Ureter (tissue), 1 donor: ENCODE measurements at regions not wholly inside any gene's neighbourhood (a gene's known extent, or its start where the extent isn't known, plus 50 kb on each side); places are given as distances from the start of the nearest gene placed in this dataset.

ENCODE experiments used
- DNase-seq: peaks from one replicate; pipeline ENCODE4 v3.0.0-alpha.2; 2020; ENCODE audit warnings: low spot score
- donor health status: DM: yes; HTN: yes; CAD: no.

DNA sequence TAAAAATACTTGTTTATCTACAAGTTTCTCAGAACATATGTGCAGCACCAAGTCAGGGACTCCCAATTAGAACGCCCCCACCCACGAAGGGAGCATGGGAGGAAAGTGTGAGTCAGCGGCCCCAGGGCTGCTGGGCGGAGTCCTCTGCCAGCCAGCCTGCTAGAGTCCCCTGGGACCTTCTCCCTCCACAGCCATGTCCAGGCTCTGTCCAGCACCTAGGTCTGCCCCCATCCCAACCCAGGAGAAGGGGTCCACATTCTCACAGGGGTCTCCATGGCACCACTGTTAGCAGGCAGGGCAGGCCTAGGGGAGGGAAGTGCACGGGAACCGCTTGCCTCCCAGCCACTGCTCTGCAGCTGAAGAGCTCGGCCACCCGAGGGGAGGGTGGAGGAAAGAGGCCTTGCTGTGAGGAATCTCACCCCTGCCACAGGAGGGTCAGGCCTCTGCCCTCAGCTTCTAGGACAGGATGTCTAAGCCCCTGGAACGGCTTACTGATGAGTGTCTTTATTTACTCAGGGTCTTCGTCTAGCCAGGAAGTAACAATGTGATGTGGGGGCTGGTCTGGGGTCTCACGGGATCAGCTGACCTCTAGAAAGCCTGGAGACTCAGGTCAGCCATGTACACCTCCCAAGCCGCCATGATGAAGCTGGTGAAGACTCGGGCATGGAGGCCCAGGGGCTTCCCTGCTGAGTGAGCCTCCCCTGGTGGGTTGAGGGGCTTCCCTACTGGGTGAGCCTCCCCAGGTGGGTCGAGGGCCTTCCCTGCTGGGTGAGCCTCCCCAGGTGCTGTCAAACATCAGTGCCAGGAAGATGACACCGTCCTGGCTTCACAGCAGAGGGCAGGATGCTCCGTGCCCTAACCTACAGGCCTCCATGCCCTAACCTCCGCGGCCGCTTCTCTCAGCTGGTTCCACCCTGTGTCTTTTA is 190.3 kb downstream of the RBFOX3 start:
- no peak for DNase-seq

DNA sequence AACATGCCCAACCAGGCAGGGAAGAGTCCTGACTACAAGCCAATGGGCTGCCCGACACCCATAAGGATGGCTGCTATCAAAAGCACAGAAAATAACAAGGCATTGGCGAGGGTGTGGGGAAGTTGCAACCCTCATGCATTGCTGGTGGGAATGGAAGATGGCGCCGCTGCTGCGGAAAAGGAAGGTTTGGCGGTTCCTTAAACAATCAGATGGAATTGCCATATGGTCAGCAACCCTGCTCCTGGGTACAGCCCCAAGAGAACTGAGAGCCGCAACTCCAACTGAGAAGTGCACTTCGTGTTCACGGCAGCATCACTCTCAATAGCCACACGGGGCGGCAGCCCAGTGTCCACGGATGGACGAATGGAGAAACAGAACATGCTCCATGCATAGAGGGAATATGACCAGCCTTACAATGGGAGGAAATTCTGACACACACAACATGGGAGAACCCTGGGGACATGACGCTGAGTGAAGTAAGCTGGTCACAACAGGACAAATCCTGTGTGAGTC is 193.3 kb downstream of the RBFOX3 start:
- DNase-seq = no peak

DNA sequence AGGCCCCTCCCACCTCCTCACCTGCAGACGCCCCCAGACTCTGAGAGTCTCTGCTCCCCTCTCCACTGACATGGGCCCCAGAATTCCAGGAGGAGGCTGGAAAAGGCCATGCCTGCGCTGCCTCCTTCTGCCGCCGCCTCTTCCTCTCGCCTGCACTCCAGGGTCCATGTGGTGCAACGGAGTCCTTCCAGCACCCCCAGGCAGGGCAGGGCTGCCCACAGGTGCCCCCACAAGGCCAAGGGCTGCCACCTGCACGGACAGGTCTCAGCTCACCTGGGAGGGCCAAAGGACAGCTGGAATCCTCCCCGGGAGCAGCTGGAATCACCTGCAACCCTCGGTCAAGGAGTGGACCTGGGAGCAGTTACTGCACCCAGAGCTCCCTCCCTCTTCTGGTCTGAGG is 194.9 kb downstream of the RBFOX3 start:
- no peak for DNase-seq

DNA sequence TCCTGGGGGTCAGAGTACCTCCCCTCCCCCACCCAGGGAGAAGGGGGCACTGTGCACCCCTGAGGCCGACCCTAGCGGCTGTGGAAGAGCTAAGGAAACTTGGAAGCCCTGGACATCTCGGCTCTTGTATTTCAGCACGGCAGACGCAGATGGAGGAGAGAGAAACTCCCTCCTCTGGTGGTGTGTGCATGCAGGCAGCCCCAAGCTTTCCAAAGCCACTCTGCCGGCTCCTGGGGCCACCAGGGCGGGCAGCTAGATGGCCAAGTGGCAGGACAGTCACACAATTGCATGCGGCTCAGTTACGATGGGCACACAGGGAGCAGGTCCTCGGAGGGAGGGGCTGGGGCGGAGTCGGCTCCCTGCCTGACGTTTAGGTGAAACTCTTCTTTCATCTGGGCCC is 195.5 kb downstream of the RBFOX3 start:
- DNase-seq = no peak

DNA sequence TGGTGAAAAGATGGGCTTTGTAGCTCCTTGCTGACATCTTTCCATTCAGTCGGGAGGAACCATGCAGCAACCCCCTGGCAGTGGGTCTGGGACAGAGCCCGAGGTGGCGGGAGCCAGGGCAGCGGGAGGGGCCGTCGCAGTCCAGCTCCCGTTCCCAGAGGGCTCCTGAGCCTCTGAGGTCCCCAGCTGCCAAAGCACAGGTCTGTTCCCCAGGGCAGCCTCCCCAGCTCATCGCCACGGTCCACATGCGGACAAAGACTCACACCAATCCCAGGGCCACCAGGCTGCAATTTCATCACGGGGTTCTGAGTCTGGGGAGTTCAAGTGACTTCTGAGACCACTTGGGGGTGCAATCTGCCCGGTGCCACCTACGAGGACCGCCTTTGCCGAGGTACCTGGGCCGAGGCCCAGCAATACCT is 196.0 kb downstream of the RBFOX3 start:
- DNase-seq = no peak

DNA sequence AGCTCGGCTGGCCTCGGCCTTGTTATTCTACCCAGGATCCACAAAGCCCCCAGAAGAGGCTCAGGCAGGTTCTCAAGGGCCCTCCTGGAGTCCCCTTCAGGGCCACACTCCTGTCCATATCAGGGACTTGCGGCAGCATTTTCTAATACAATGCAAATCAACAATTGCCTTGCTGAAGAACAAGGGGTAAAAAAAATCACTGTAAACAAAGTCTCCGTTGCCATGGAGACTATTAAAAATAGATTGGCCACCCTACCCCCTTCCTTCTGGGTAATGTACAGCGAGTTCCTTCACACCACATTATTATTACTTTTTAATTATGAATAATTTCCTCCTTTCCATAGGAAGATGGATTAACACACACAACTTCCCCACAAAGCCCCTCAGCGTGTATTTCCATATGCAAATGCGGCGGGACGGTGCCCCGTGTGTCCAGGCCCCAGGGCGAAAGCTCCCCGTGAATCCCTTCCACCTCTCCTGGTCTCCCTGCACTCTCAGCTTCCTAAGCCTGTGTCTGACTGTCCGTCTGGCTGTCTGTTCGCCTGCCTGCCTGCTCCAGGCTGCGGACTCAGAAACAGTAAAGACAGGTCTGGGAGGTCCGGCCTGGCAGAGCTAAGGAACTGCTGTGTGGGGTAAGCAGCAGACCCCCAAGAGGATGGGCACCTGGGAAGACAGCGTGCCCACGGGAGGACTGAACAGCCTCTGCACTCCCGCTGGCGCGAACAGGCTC is 196.6 kb downstream of the RBFOX3 start:
- DNase-seq = no peak

DNA sequence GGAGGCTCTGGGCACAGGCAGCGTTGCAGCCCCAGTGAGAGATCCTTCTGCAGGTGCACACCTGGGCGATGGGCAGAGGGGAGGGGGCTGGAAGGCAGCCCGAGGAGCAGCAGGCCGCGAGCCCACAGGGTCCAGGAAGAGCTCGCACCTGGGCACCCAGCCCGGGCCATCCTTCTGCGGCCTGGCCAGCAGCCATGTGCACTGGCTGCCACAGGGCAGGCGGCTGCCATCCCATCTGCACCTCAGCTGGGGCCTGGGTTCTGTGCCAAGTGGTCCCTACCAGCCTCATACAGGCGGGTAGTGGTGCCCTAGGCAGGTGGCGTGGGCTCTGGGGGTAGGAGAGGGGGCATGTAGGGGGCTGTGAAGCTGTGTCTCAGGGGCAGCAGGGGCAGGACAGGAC is 197.2 kb downstream of the RBFOX3 start:
- no peak for DNase-seq

DNA sequence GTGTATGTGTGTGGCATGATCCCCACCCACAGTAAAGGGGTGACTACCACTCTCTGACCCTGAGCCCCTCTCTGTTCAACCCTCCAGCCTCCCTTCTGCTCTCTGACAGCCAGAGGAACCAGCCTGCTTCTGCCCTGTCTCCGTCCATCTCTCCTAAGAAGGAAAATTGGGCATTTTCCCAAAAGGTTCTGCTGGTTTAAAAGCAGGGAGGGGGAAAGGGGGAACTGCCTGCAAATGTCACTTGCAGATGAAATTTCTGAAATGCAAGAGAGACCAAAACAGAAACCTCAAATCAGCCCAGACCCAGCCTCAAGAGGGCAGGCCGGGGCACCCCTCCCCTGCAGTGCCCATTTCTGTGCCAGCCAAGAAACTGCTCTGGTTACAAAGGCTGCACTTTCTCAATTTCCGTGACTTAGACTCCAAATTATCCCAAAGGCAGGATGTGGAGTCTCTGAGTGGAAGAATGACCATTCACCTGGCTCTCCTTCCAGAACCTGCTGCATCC is 197.9 kb downstream of the RBFOX3 start:
- DNase-seq = no peak

DNA sequence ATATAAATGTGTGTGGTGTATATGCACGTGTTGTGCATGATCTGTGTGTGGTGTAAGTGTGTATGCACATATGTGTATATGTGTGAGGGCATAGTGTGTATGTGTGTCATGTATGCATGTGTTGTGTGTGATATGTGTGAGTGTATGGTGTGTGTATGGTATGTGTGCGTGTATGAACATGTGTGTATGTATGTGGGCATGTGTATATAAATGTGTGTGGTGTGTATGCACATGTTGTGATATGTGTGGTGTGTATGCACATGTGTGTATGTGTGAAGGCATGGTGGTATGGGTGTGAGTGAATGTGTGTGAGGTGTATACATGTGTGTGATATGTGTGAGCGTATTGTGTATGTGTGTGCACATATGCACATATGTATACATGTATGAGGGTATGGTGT is 198.7 kb downstream of the RBFOX3 start:
- DNase-seq = no peak

DNA sequence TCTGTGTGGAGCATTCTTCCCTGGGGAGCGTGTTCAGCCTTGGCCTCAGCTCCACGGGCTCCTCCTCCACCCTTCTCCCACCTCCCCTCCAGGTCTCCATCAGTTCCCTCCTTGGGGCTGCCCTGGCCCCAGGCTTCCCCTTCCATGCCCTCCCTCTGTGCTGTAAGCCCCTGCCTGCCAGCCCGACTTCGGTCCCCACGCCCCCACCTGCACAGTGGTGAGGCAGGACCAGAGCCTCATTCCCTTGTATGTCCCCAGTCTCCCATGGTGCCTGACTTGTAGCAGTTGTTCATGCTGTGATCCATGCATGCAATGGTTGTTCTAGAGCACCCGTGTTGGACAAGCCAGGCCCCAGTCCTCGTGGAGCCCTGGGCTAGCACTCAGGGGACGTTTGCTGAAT is 199.4 kb downstream of the RBFOX3 start:
- no peak for DNase-seq

DNA sequence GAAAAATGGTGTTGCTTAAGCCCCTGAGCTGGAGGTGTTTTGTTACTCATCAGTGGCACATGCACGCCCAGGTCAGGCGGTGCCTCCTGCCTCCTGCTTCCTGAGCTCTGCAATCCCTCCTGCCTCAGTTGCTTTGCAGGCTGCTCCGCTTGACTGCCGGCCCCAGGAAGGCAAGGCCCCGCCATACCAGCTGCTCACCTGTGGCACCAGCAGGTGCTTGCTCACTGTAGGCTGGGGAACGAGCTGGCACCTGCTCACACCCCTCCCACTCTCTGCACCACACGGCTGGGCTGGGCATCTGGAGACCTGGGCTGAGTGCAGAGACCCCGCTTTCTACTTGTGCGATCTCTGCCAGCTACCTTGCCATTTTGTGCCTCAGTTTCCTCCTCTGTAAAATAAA is 200.2 kb downstream of the RBFOX3 start:
- no peak for DNase-seq

DNA sequence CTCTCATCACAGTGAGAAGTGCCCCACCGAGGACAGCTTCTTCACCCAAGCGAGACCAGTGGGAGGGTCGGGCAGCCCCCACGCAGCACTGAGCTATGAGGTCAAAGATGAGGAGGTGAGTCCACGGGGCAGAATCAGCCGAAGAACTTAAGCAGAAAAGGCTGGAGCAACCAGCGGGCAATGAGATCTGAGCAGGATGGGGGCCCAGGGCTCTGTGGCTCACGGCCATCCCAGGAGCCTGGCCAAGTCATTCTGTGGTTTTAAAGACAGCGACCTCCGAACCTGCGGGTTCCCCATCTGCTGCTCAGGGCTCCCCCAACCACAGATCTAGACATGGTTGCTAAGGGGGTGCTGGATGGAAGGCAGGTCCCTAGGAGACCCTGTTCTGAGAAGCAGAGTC is 202.6 kb downstream of the RBFOX3 start:
- DNase-seq = no peak

DNA sequence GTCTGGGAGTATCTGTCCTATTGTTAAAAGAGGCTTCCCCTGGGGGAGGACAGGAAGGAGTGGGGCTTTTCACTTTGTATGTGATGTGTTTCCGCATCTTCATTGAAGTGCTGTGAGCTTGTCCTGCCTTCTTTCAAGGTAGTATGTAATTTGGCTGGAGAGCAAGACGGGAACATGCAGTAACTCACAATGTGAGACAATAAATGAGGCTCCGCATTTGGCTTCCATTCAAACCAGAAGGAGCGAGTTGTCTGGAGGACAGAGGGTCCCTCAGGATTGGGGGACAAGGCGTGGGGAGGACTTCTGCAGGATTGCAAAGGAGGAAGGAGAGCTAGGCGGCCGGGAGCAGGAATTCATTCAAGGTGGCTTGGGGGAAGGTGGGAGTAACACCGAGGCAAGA is 203.5 kb downstream of the RBFOX3 start:
- no peak for DNase-seq

DNA sequence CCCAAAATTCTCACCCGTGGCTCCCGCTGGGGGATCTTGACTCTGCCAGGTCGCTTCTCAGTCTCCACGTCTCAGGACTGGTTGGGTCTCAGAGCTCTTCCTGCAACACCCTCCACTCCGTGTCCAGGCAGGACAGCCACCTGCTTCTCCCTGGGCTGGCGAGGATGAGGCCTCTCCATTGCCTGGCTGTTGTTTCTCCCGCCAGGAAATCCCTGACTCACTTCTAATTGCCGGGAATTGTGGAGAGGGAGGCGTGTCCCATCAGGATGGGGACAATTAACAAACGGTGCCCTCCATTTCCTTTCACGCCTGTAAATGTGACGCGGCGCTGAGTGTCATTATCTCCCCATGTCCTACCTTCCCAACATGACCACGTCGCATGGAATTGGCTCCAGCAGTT is 204.5 kb downstream of the RBFOX3 start:
- no peak for DNase-seq

DNA sequence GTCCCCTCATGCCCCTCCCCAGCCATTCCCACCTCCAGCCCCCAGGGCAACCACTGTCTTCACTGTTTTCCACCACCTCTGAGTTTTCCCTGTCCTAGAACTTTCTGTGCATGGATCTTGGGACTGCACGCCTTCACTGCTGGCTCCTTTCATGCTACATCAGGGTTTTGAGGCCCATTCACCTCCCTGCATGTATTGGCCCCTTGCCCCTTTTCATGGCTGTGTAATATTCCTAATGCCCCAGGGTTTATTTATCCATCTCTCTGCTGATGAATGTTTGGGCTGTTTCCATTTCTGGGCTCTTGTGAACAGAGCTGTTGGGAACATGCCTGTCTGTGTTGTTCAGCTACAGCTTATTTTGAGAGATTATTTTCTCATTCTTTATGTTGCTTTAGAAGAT is 205.0 kb downstream of the RBFOX3 start:
- DNase-seq = no peak

DNA sequence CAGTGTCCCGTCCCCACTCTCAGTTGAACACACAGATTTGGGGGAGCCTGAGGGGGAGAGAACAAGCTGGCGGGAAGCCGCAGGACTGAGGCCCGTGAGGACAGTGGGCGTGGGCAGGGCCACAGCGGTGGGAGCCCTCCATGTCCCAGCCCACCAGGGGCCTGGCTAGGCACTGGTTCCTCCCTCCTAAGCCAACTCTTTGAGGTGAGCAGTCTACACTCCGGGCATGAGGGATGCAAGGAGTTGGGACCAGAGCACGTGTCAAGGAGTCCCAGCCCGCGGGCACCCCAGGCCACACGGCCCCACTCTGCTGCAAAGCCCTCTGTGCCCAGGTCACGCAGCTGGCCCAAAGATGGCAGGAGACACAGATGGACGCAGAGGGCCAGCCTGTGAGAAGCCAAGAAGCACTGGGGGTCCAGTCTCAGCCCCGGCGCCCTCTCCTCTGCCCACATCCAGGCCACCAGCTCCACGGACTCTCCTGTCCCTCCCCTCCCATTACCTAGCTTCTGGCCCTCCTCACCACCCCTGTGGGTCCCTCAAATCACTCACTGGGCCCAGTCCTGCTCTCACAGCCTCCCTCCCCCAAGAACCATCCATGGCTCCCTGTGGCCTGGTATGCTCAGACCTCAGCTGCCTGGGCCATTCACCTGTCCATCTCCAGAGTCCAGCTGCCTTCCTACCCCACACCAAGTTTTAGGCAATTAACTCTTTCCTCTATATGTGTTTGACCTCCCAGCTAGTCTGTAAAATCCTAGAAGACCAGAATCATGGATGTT is 206.5 kb downstream of the RBFOX3 start:
- no peak for DNase-seq

DNA sequence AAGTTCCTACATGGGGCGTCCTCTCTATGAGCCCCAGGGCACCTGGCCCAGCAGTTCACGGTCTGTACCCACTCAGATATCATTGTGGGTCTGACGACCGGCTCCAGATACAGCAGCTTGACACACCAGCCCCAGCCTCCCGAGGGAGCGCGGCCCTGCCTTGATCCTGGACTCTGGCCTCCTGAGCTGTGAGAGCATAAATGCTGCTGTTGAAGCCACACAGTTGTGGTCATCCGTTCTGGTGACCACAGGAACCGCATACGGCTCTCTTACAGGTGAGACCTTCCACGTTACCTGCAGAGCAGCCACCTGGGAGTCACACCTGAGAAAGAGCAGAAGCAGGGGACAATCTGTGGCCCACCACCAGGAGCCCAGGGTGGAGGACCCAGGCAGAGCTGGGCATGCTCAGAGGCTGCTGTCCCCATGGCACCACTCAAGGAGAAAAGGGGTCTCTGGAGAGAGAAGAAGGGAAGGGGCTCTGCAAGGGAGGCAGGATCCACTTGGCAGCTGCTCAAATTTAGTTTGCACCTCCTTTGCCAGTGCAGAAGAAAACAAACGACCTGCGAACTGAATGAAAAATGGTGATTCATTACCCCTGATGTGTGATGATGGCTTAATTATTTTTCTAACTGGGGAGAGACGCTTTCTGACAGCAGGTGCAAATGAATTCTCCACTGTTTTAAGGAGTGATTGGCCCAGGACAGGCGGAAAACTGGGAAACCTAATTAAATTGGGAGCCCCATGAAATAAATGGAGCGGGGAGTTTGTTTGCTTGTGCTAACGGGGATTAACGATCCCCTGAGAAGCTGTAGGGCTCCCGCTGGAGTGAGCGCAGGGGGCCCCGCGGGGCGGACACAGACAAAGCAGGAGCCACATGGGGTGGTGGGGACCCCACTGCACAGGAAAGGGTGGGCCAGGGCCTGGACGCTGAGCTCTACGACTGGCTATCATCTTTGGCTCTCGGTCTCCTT is 208.9 kb downstream of the RBFOX3 start:
- no peak for DNase-seq

DNA sequence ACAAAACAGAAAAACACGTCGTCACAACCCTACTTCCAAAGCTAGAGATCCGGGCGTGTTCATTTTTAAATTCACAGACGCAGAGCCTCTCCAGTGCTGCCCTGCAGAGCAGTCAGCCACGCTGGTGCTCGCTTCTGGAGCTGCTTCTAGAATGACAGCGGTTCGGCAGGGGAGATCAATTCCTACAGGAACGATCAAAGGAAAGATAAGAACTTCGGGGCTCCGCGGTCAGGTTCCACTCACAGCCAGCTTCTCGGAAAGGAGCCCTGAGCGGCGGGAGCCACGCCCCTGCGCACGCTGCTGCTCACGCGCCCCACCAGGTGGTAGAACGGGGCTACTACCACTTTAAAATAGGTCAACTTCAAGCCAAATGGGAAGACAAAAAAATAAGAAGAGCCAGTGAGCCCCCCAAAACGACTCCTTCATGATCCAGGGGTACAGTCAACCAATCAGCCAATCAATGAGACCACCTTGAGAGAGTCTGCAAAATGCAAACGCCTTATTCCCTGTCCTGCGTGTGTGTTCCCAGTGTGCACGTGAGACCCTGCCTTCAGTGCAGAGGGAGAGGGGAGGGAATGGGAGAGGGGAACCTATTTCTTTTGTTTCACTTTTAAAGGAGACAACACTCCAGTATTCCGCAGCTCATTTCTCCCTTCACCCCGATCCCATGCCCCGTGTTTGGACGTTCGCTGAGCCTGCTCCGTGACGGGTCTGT is 209.7 kb downstream of the RBFOX3 start:
- DNase-seq = peak; percentile 80

DNA sequence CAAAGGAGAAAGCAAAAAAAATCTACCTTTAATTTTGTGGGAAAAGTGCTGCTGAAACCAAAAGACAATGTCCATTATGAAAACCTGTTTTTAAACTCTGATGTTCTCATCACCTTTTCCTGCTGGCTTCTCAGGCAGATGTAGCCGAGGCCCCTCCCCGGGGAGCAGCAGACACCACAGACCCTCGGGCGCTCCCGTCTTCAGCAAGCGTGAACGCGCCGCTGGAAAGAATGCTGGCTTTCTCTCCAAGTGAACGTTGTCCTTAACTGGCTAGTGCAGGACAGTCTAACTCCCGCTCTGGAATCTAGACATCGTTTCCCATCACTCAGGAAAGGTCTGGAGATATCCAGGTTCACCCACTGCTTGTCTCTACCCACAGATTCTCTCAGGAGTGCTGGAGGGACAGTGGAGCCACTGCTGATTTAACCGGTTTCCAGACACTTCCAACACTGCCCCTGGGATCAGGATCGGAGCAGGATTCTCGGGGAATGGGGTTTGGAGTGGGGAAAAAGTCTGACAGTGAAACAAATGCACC is 211.2 kb downstream of the RBFOX3 start:
- DNase-seq = no peak

DNA sequence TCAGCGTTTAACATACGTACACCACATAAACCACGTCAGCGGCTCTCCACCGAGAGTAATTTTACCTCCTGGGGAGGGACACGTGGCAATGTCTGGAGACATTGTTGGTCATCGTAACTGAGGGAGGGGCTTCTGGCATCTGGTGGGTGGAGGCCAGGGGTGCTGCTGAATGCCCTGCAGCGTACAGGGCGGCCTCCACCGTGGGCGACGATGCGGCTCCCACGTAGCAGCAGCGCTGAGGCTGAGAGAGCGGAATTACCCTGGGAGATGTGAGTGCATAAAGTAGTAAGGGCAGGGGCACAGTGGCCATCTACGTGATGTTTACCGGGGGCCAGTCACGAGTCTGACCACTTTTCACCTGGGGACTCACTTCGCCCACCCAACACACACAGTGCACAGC is 212.4 kb downstream of the RBFOX3 start:
- no peak for DNase-seq
